Naive thymus-derived CD8-positive, alpha-beta T cell (primary cell): ENCODE measurements at regions not wholly inside any gene's neighbourhood (a gene's known extent, or its start where the extent isn't known, plus 50 kb on each side); places are given as distances from the start of the nearest gene placed in this dataset.
"Not testable (repeated sequence)": the region's sequence is repeated elsewhere in the genome, so short reads cannot be mapped to it uniquely, and the experiment has no call there.

Experiments used
- ATAC-seq, 2 donors: fragments of 150-1000 bp; cut with Tn5 transposase in 1 of 2; sonication (Bioruptor Pico), chemical (Tn5 transposase) in 1 of 2; 1 replicate in 1 of 2; 2 replicates in 1 of 2; pipeline ENCODE4 v1.10.0; 2021; ENCODE audit warnings: mild to moderate bottlenecking in 2 of 2, moderate library complexity in 2 of 2
- POLR2A ChIA-PET: fragments of 350-600 bp; sonication (Branson Sonifier 250); formaldehyde crosslinking; loops from one replicate; lab custom pipeline; 2021; ENCODE audit warnings: antibody characterized with exemption; lab: Charles Lee
- DNase-seq, 10 donors: peaks; one replicate each; pipeline versions ENCODE4 v3.0.0 to v3.0.0-alpha.2; 2020 to 2022
- H3K27ac Mint-ChIP-seq, 10 donors: one replicate each; pipeline ENCODE4 v1.8.0; 2020 to 2022; ENCODE audit warnings: mild to moderate bottlenecking in 10 of 10, mixed read lengths in 10 of 10, moderate library complexity in 4 of 10, inconsistent platforms in 1 of 10
- H3K27me3 Mint-ChIP-seq, 5 donors: one replicate each; pipeline ENCODE4 v1.8.0; 2021 to 2022; ENCODE audit warnings: mixed read lengths in 5 of 5
- H3K36me3 Mint-ChIP-seq, 3 donors: one replicate each; pipeline ENCODE4 v1.8.0; 2020 to 2022; ENCODE audit warnings: mixed read lengths in 3 of 3, mild to moderate bottlenecking in 2 of 3, inconsistent platforms in 1 of 3
- H3K4me1 Mint-ChIP-seq, 4 donors: one replicate each; pipeline ENCODE4 v1.8.0; 2021 to 2022; ENCODE audit warnings: mixed read lengths in 4 of 4
- H3K4me3 Mint-ChIP-seq, 10 donors: one replicate each; pipeline ENCODE4 v1.8.0; 2020 to 2022; ENCODE audit warnings: mild to moderate bottlenecking in 10 of 10, mixed read lengths in 10 of 10, moderate library complexity in 6 of 10, inconsistent platforms in 1 of 10
- H3K9me3 Mint-ChIP-seq, 9 donors: one replicate each; pipeline ENCODE4 v1.8.0; 2020 to 2022; ENCODE audit warnings: mixed read lengths in 9 of 9, mild to moderate bottlenecking in 3 of 9, inconsistent platforms in 1 of 9, moderate library complexity in 1 of 9

DNA sequence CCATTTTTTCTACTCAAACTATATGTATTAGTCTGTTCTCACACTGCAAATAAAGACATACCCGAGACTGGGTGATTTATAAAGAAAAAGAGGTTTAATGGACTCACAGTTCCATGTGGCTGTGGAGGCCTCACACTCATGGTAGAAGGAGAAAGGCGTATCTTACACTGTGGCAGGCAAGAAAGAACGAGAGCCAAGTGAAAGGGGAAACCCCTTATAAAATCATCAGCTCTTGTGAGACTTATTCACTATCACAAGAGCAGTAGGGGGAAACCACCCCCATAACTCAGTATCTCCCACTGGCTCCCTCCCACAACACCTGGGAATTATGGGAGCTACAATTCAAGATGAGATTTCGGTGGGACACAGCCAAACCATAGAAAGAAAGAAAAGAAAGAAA is 266.3 kb upstream of the TLE3 start:
- peak overlapping the region in 1 of 10 donors; percentile 14 for H3K27ac Mint-ChIP-seq
- H3K36me3 Mint-ChIP-seq, POLR2A ChIA-PET, H3K4me3 Mint-ChIP-seq, H3K9me3 Mint-ChIP-seq, ATAC-seq, DNase-seq: not testable (repeated sequence)
- H3K27me3 Mint-ChIP-seq, result peaks cover 2 to 20% (median 9%) of the 10 kb centered on the region in 5 donors
- H3K4me1 Mint-ChIP-seq, result peaks cover 8 to 13% (median 10%) of the 10 kb centered on the region in 4 donors

DNA sequence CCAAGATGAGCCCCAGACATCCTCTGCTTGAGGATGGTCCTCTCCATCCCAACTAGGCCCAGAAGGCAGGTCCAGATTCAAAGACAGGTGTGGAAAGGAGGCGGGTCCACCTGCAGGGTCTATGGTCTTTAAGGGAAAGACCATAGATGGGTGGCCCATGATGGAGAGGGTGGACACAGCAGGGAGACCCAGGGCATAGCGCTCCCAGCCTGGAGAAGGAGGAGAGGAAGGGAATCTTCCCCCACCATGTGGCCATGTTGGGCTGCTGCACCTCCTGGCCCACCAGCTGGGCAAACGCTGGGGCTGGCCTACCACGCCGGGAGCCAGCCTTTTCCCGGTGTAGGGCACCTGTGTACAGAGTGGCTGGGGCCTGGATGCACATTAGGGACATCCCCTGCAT is 265.2 kb upstream of the TLE3 start:
- Mint-ChIP-seq H3K27me3 (peaks cover 2 to 20% (median 9%) of the 10 kb centered on the region in 5 donors), H3K4me3 (no peak overlapping the region), H3K4me1 (peaks cover under 1 to 4% (median 3%) of the 10 kb centered on the region in 4 donors), H3K36me3 (no peaks in the 10 kb centered on the region), H3K27ac (peak overlapping the region in 1 of 10 donors; percentile 43), H3K9me3 (no peaks in the 10 kb centered on the region)
- POLR2A ChIA-PET, result no interaction called here
- DNase-seq (no peak), ATAC-seq (no peak)

DNA sequence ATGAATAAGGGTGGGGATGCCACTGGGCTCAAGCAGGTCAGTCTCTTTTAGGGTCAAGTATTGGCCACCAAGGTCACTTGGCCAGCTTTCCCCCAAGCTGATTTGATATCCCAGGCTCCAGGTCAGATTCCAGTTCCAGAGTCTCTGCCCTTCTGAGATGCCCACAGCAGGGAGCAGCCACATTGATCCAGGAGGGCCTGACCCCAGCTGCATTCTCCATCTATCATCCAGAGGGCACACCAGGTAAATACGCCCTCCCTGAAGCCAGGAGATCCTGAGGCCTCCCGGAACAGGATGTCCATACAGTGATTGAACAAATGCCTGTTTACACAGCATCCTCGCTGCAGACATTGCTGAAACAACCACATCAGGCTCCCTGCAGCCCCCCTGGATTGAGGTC is 264.6 kb upstream of the TLE3 start:
- Mint-ChIP-seq H3K27me3 (peaks cover 2 to 20% (median 9%) of the 10 kb centered on the region in 5 donors), H3K4me3 (no peak overlapping the region), H3K27ac (no peak overlapping the region), H3K9me3 (no peaks in the 10 kb centered on the region), H3K4me1 (peaks cover 0 to 4% (median 2%) of the 10 kb centered on the region in 4 donors), H3K36me3 (no peaks in the 10 kb centered on the region)
- DNase-seq, result peak in 1 of 10 donors; percentile 8
- POLR2A ChIA-PET, result no interaction called here
- no peak for ATAC-seq

DNA sequence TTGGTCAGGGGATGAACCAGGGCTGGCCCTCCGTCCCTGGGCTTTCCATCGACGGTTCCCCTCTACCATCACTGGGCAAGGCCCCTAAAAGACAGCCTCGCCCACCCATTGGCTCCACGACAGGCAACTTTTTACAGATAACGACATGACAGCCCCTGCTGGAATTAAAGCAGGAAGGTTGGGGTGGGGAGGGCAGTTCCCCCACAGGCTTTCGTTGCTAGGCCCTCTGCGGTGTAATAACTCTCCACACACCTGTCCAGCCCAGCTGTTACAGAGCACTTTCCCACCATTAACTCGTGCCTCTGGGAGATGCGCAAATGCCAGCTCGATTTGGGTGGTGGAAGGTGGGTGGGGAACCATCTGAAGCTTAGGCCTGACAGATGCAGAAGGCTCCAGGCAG is 264.2 kb upstream of the TLE3 start:
- peak in 1 of 10 donors; percentile 7 for DNase-seq
- peaks cover 2 to 20% (median 9%) of the 10 kb centered on the region in 5 donors for H3K27me3 Mint-ChIP-seq
- H3K36me3 Mint-ChIP-seq, result no peaks in the 10 kb centered on the region
- ATAC-seq, result no peak
- peak overlapping the region in 1 of 10 donors; percentile 37 for H3K27ac Mint-ChIP-seq
- POLR2A ChIA-PET, result no interaction called here
- no peak overlapping the region for H3K4me3 Mint-ChIP-seq
- no peaks in the 10 kb centered on the region for H3K9me3 Mint-ChIP-seq
- H3K4me1 Mint-ChIP-seq, result peaks cover 0 to 4% (median 2%) of the 10 kb centered on the region in 4 donors

DNA sequence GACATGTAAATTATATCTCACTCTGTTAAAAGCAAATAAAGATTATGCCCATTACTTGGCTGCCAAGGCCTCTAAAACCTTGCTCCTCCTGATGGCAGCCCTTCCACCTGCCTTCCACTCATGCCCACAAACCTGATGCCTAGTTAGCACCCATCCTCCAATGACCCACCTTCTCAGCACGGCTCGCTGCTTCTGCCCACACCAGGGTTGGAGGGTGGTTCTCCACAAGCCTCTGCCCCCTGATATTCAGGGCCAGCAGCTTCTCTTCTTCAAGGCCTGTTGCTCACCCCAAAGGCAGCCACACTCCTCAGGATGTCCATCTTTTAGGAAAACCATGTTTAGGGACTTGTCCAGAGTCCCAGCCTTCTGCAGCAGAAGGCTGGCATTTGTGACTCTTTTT is 263.4 kb upstream of the TLE3 start:
- Mint-ChIP-seq H3K9me3 (no peaks in the 10 kb centered on the region), H3K4me1 (peaks cover 0 to 4% (median 2%) of the 10 kb centered on the region in 4 donors), H3K36me3 (no peaks in the 10 kb centered on the region), H3K27me3 (peaks cover 2 to 20% (median 9%) of the 10 kb centered on the region in 5 donors), H3K4me3 (no peak overlapping the region), H3K27ac (peak overlapping the region in 1 of 10 donors; percentile 22)
- no peak for ATAC-seq
- POLR2A ChIA-PET, result no interaction called here
- peak in 1 of 10 donors; percentile 7 for DNase-seq

DNA sequence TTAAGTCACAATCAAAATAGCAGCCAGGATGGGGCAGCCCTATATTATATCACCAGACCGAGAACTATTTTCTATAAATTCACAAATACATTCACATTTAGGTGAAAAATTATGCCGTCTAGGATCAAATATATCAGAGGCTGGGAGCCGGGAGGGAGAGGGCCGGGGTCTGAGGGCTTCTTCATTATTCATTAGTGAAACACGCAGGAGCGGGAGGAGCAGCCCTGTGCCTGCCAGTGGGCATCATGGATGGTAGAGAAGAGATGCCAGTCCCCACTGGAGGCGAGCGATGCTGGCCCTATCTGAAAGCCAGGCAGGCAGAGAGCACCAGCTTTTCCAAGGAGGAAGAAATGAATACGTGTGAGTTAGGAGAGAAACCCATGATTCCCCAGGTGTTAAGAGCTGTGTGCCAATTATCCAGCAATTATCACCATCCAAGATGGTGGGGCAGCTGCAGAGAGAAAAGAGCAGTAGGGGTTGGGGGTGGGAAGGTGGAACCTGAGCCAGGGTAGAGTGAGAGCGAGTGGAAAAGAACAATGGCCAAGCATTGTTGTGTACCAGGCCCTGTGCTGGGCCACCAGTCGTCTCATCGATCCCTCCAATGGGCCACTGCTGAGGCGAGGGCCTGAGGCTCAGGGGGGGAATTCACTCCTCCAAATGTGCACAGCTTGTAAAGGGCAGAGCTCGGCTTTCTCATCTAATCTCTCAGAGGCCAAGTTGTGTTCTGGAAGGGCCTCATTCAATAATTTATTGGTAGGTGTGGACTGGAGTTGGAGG is 261.3 kb upstream of the TLE3 start:
- peaks cover 2 to 15% (median 8%) of the 10 kb centered on the region in 5 donors for H3K27me3 Mint-ChIP-seq
- H3K9me3 Mint-ChIP-seq, result no peaks in the 10 kb centered on the region
- ATAC-seq, result no peak
- POLR2A ChIA-PET, result no interaction called here
- no peaks in the 10 kb centered on the region for H3K36me3 Mint-ChIP-seq
- H3K27ac Mint-ChIP-seq, result no peak overlapping the region
- H3K4me3 Mint-ChIP-seq, result no peak overlapping the region
- peak in 1 of 10 donors; percentile 18 for DNase-seq
- peaks cover 0 to 5% (median under 1%) of the 10 kb centered on the region in 4 donors for H3K4me1 Mint-ChIP-seq

DNA sequence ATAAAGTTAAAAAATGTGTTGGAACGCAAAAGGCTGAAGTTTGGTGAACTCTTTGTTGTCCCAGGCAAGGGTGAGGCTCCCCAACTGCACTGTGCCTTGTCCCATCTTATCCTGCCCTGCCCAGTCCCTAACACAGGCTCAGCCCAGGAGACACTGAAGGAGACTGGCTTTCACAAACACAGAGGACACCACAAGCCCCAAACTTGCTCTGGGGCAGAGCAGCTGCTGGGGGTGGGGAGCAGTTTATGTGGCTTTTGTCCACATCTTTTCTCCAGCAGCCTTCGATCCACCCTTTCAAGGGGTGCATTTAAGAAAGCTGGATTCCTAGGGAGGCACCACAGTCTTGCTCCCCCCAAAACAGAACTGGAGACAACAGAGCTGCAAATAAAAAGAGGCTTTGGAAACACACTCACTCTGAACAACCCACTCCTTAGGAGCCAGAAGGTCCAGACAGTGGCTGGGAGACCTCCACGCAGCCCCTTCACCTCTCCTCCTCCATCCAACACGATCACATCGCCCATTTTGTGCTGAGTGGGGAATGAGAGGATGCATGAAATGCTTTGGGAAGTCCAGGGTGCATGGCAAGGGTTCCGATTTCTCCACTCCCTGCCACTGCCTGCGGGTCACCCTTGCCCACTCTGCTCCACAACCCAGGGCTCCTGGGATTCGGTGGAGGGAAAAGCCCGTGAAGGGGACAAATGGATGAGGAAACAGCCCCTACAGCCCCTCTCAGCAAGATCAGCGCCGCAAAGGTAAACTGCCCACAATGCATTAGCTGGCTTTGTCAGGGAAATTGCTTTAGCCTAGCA is 260.5 kb upstream of the TLE3 start:
- POLR2A ChIA-PET, result no interaction called here
- no peak overlapping the region for H3K4me3 Mint-ChIP-seq
- peaks cover 0 to 3% (median 0%) of the 10 kb centered on the region in 4 donors for H3K4me1 Mint-ChIP-seq
- H3K27ac Mint-ChIP-seq, result no peak overlapping the region
- peaks cover 0 to 13% (median 2%) of the 10 kb centered on the region in 5 donors for H3K27me3 Mint-ChIP-seq
- ATAC-seq (no peak), DNase-seq (peak in 1 of 10 donors; percentile 14)
- H3K36me3 Mint-ChIP-seq, result no peaks in the 10 kb centered on the region
- no peaks in the 10 kb centered on the region for H3K9me3 Mint-ChIP-seq

DNA sequence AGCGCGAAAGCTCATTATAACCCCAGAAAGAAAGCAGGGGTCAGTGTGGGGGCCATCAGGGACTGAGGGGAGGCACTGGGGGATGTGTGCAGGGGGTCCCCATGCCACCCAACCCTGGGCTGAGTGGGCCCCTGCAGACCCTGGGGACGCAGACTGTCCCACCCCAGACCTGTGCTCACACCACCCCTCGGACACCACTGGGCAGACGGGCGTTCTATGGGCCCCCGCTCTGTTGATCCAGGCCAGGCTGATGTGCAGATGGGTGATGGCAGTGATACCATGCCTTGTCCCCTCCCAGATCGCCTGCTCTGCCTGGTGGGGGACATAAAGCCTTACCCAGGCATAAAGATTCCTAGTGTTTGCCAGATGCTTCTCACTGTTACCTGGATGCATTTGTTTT is 259.7 kb upstream of the TLE3 start:
- Mint-ChIP-seq H3K27ac (no peak overlapping the region), H3K4me3 (no peak overlapping the region), H3K27me3 (peaks cover 0 to 13% (median 0%) of the 10 kb centered on the region in 5 donors), H3K36me3 (no peaks in the 10 kb centered on the region), H3K4me1 (peaks cover 0 to 3% (median 0%) of the 10 kb centered on the region in 4 donors), H3K9me3 (no peaks in the 10 kb centered on the region)
- POLR2A ChIA-PET, result no interaction called here
- ATAC-seq (no peak), DNase-seq (no peak)

DNA sequence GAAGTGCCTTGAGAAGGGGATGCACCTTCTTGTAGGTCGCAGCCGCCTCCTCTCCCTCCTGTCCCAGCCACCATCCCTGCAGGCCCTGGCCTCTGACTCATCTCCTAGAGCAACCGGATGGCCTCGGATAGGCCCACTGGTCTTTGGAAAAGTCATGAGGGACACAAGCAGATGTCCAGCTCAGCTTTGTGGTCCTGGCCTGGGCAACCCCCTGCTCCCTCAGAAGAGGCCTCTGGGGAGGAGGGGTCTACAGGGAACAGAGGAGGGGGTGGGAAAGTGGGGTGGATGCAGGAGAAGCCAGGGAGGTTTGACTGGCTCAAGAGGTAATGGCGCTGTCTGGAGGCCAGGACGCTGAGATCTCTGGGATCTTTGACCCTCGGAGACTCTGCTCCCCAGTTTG is 259.2 kb upstream of the TLE3 start:
- H3K27ac Mint-ChIP-seq, result no peak overlapping the region
- no peak for ATAC-seq
- peaks cover 0 to 9% (median 1%) of the 10 kb centered on the region in 5 donors for H3K27me3 Mint-ChIP-seq
- peaks cover 0 to 3% (median 0%) of the 10 kb centered on the region in 4 donors for H3K4me1 Mint-ChIP-seq
- DNase-seq, result no peak
- POLR2A ChIA-PET, result no interaction called here
- no peaks in the 10 kb centered on the region for H3K36me3 Mint-ChIP-seq
- H3K4me3 Mint-ChIP-seq, result no peak overlapping the region
- no peaks in the 10 kb centered on the region for H3K9me3 Mint-ChIP-seq

DNA sequence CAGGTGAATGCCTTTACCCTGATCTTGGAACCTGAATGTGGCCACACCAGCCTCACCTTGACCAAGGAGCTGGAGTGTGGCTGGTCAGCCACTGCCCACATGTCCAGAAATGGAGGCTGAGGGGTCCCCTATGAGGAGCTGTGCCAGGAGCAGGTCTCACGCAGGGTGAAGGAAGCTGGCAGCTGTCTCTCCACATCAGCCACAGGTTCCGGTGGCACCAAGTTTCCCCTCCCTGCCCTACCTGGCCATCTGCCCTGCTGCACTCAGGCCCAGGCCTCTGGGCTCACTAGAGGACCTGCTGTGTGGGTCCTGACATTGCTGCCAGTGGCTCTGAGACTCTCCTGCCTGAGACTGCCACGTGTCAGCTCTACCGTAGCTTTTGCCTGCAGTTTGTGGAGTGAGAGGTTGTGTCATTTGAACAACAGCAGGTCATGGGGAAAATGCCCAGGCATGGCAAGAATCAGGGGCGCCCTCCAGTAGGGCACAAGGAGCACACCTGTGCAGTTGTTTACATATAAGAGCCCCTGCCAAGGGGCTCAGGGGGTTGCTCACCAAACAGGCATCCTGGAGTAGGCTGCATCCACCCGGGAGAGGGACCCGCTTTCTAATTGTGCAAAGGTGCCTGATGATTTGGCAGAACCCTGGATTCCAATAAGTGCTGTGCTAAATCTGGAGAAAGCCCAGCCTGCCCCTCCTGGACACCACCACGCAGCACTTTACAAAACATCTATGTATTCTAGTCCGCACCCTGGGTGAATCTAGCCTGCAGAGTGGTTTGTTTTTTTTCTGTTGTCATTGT is 258.5 kb upstream of the TLE3 start:
- Mint-ChIP-seq H3K9me3 (no peaks in the 10 kb centered on the region), H3K27me3 (peaks cover 0 to 7% (median 4%) of the 10 kb centered on the region in 5 donors), H3K4me3 (no peak overlapping the region), H3K27ac (no peak overlapping the region), H3K4me1 (peaks cover 0 to 6% (median 0%) of the 10 kb centered on the region in 4 donors), H3K36me3 (no peaks in the 10 kb centered on the region)
- ATAC-seq (no peak), DNase-seq (peak in 1 of 10 donors; percentile 10)
- POLR2A ChIA-PET, result no interaction called here

DNA sequence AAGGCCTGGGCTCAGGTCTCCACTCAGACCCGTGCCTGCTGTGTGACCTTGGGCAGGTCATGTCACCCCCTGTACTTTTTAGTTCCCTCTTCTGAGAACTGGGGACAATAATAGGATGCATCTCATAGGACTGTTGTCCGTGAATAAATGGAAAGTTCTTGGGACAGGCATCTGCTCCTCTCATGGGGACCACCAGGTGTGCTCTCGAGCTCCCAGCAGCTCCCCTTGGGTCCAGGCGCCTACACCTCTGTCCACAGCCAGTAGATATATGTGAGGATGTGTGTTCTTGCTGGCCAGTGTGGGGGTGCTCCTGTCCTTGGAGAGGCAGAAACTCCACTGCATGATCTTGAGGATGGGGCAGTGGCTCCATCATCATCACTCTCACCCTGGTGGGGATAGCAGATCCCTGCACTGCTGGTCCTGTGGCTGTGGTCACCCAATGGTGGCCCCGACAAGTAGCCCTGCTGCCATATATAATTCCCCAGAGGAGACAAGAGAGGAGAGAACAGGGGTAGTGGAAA is 257.6 kb upstream of the TLE3 start:
- H3K27me3 Mint-ChIP-seq, result peaks cover 0 to 6% (median 4%) of the 10 kb centered on the region in 5 donors
- H3K4me3 Mint-ChIP-seq, result no peak overlapping the region

DNA sequence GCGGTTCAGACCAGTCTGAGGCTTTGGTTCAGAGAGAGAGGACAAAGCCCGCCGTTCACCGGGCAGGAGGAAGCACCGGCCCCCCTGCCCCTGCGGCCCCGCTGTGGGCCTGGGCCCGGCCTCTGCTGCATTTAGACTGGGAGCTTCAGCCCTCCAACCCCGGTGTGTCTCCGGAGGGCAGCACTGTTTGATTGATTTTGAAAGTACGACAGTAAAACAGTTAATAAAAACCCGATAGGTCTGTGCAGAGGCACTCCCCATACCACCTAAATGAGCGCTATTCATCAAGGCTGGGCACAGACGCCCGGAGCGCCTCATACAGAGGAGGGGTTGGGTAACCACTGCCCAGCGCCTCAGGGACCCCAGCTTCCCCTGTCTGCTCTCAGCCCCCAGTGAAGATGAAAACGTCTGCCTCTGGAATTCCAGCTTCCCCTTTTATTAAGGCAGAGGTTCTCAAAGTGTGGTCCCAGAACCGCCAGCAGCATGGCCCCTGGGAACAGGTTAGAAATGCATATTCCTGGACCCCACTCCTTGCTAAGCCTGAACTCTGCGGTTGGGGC is 256.7 kb upstream of the TLE3 start:
- Mint-ChIP-seq H3K27ac (no peak overlapping the region), H3K9me3 (peaks cover 0 to 1% (median 0%) of the 10 kb centered on the region in 9 donors), H3K4me3 (no peak overlapping the region), H3K36me3 (no peaks in the 10 kb centered on the region), H3K4me1 (peaks cover 0 to 6% (median under 1%) of the 10 kb centered on the region in 4 donors), H3K27me3 (peaks cover 0 to 9% (median 6%) of the 10 kb centered on the region in 5 donors)
- POLR2A ChIA-PET, result no interaction called here
- ATAC-seq (no peak), DNase-seq (peak in 1 of 10 donors; percentile 7)

More for the DNA sequence above, 257.6 kb upstream of the TLE3 start:
- POLR2A ChIA-PET, result no interaction called here
- DNase-seq (no peak), ATAC-seq (no peak)
- Mint-ChIP-seq H3K4me1 (peaks cover 0 to 6% (median 0%) of the 10 kb centered on the region in 4 donors), H3K9me3 (no peaks in the 10 kb centered on the region), H3K36me3 (no peaks in the 10 kb centered on the region), H3K27ac (no peak overlapping the region)
